ENCODE measurements at regions not wholly inside any gene's neighbourhood (a gene's known extent, or its start where the extent isn't known, plus 50 kb on each side); places are given as distances from the start of the nearest gene placed in this dataset.
A peak's percentile ranks its signal among the peaks of the same experiment; 100 is the strongest.

GRCh38 chr4:100948911-100949310 is 398.4 kb downstream of the PPP3CA start:
- Histone ChIP-seq H3K9me3 (ENCODE audit: control insufficient read depth, insufficient read depth, low read length) (no peaks in the 10 kb centered on the region), H3K27me3 (ENCODE audit: control insufficient read depth, insufficient read depth, low read length) (no peaks in the 10 kb centered on the region), H3K4me1 (ENCODE audit: control insufficient read depth, insufficient read depth, low read length) (no peaks in the 10 kb centered on the region), H3K4me3 (ENCODE audit: low read depth, low read length) (no peak overlapping the region), H3K27ac (ENCODE audit: low read depth, low read length) (no peak overlapping the region), H3K36me3 (ENCODE audit: control insufficient read depth, insufficient read depth, low read length) (no peaks in the 10 kb centered on the region)
- no peak for DNase-seq (ENCODE audit: low read depth in 4 of 6, low spot score in 6 of 6)
- no CpG with 5 or more reads among the region's 4 CpGs for WGBS (ENCODE audit: insufficient coverage)

DNA sequence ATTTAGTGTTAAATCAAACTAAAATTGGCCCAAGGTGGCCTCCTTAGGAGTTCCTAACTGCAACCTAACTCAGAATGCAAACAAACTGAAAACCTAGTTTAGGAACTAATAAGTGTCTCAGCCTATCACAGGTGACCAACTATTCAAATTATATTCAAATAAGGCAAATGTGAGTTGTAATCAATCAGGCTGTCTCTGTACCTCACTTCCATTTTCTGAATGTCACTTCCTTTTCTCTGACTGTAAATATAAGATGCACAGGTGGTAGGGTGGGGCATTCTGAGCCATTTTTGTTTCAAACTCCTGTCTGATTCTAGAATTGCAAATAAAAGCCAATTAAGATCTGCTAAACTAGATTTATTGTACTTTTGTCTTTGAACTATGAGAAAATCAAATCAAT is 401.5 kb downstream of the PPP3CA start:
- no peaks in the 10 kb centered on the region for H3K36me3 ChIP-seq (ENCODE audit: control insufficient read depth, insufficient read depth, low read length)
- no peak for DNase-seq (ENCODE audit: low read depth in 4 of 6, low spot score in 6 of 6)
- H3K9me3 ChIP-seq (ENCODE audit: control insufficient read depth, insufficient read depth, low read length), result no peaks in the 10 kb centered on the region
- H3K27me3 ChIP-seq (ENCODE audit: control insufficient read depth, insufficient read depth, low read length), result no peaks in the 10 kb centered on the region
- no peak overlapping the region for H3K27ac ChIP-seq (ENCODE audit: low read depth, low read length)
- H3K4me1 ChIP-seq (ENCODE audit: control insufficient read depth, insufficient read depth, low read length), result no peaks in the 10 kb centered on the region
- no peak overlapping the region for H3K4me3 ChIP-seq (ENCODE audit: low read depth, low read length)

GRCh38 chr4:100938698-100939097 is 408.6 kb downstream of the PPP3CA start:
- WGBS (ENCODE audit: insufficient coverage), result 90% methylated on average over 2 of the region's 2 CpGs
- DNase-seq (ENCODE audit: low read depth in 4 of 6, low spot score in 6 of 6), result no peak

GRCh38 chr4:100936661-100937375 is 410.5 kb downstream of the PPP3CA start:
- no CpG with 5 or more reads among the region's 4 CpGs for WGBS (ENCODE audit: insufficient coverage)
- peak in 2 of 6 donors; percentile 38 to 42 for DNase-seq (ENCODE audit: low read depth in 4 of 6, low spot score in 6 of 6)
- H3K36me3 ChIP-seq (ENCODE audit: control insufficient read depth, insufficient read depth, low read length), result no peaks in the 10 kb centered on the region
- H3K4me3 ChIP-seq (ENCODE audit: low read depth, low read length), result no peak overlapping the region
- no peaks in the 10 kb centered on the region for H3K9me3 ChIP-seq (ENCODE audit: control insufficient read depth, insufficient read depth, low read length)
- no peaks in the 10 kb centered on the region for H3K4me1 ChIP-seq (ENCODE audit: control insufficient read depth, insufficient read depth, low read length)
- H3K27ac ChIP-seq (ENCODE audit: low read depth, low read length), result no peak overlapping the region
- no peaks in the 10 kb centered on the region for H3K27me3 ChIP-seq (ENCODE audit: control insufficient read depth, insufficient read depth, low read length)

More at GRCh38 chr4:100938698-100939097, 408.6 kb downstream of the PPP3CA start:
- H3K27me3 ChIP-seq (ENCODE audit: control insufficient read depth, insufficient read depth, low read length), result no peaks in the 10 kb centered on the region
- H3K9me3 ChIP-seq (ENCODE audit: control insufficient read depth, insufficient read depth, low read length), result no peaks in the 10 kb centered on the region
- H3K36me3 ChIP-seq (ENCODE audit: control insufficient read depth, insufficient read depth, low read length), result no peaks in the 10 kb centered on the region
- H3K4me3 ChIP-seq (ENCODE audit: low read depth, low read length), result no peak overlapping the region
- H3K4me1 ChIP-seq (ENCODE audit: control insufficient read depth, insufficient read depth, low read length), result no peaks in the 10 kb centered on the region
- H3K27ac ChIP-seq (ENCODE audit: low read depth, low read length), result no peak overlapping the region

- no CpG with 5 or more reads among the region's 1 CpG for WGBS (ENCODE audit: insufficient coverage)
- Histone ChIP-seq H3K27me3 (ENCODE audit: control insufficient read depth, insufficient read depth, low read length) (no peaks in the 10 kb centered on the region), H3K36me3 (ENCODE audit: control insufficient read depth, insufficient read depth, low read length) (no peaks in the 10 kb centered on the region), H3K27ac (ENCODE audit: low read depth, low read length) (no peak overlapping the region), H3K4me1 (ENCODE audit: control insufficient read depth, insufficient read depth, low read length) (no peaks in the 10 kb centered on the region), H3K4me3 (ENCODE audit: low read depth, low read length) (no peak overlapping the region), H3K9me3 (ENCODE audit: control insufficient read depth, insufficient read depth, low read length) (no peaks in the 10 kb centered on the region)
- DNase-seq (ENCODE audit: low read depth in 4 of 6, low spot score in 6 of 6), result no peak
These were observed 412.2 kb downstream of the PPP3CA start for GRCh38 chr4:100935090-100935489.

GRCh38 chr4:100933628-100934027 is 413.7 kb downstream of the PPP3CA start:
- Histone ChIP-seq H3K9me3 (ENCODE audit: control insufficient read depth, insufficient read depth, low read length) (no peaks in the 10 kb centered on the region), H3K27ac (ENCODE audit: low read depth, low read length) (no peak overlapping the region), H3K4me3 (ENCODE audit: low read depth, low read length) (no peak overlapping the region), H3K27me3 (ENCODE audit: control insufficient read depth, insufficient read depth, low read length) (no peaks in the 10 kb centered on the region), H3K4me1 (ENCODE audit: control insufficient read depth, insufficient read depth, low read length) (no peaks in the 10 kb centered on the region), H3K36me3 (ENCODE audit: control insufficient read depth, insufficient read depth, low read length) (no peaks in the 10 kb centered on the region)
- DNase-seq (ENCODE audit: low read depth in 4 of 6, low spot score in 6 of 6), result peak in 1 of 6 donors; percentile 35
- WGBS (ENCODE audit: insufficient coverage), result 78% methylated on average over 2 of the region's 4 CpGs

DNA sequence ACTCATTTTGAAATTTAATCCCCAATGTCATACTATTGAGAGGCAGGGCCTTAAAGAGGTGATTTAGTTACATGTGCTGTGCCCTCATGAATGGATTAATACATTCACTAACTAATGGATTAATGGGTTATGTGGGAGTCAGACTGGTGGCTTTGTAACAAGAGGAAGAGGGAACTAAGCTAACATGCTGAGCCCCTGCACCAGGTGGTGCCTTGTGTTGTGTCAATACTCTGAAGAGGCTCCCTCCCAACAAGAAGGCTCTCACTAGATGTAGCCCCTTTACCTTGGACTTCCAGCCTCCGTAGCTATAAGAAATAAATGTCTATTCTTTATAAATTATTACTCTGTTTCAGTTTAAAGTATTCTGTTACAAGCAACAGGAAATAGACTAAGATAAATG is 411.9 kb upstream of the EMCN start:
- no peaks in the 10 kb centered on the region for H3K9me3 ChIP-seq (ENCODE audit: control insufficient read depth, insufficient read depth, low read length)
- no peaks in the 10 kb centered on the region for H3K4me1 ChIP-seq (ENCODE audit: control insufficient read depth, insufficient read depth, low read length)
- H3K4me3 ChIP-seq (ENCODE audit: low read depth, low read length), result no peak overlapping the region
- no peak overlapping the region for H3K27ac ChIP-seq (ENCODE audit: low read depth, low read length)
- no peak for DNase-seq (ENCODE audit: low read depth in 4 of 6, low spot score in 6 of 6)
- H3K27me3 ChIP-seq (ENCODE audit: control insufficient read depth, insufficient read depth, low read length), result no peaks in the 10 kb centered on the region
- WGBS (ENCODE audit: insufficient coverage), result no CpG with 5 or more reads among the region's 1 CpG
- H3K36me3 ChIP-seq (ENCODE audit: control insufficient read depth, insufficient read depth, low read length), result no peaks in the 10 kb centered on the region

- DNase-seq (ENCODE audit: low read depth in 4 of 6, low spot score in 6 of 6), result peak in 2 of 6 donors; percentile 20 to 31
- no peak overlapping the region for H3K27ac ChIP-seq (ENCODE audit: low read depth, low read length)
- no peak overlapping the region for H3K4me3 ChIP-seq (ENCODE audit: low read depth, low read length)
- no peaks in the 10 kb centered on the region for H3K27me3 ChIP-seq (ENCODE audit: control insufficient read depth, insufficient read depth, low read length)
- H3K36me3 ChIP-seq (ENCODE audit: control insufficient read depth, insufficient read depth, low read length), result no peaks in the 10 kb centered on the region
- no peaks in the 10 kb centered on the region for H3K9me3 ChIP-seq (ENCODE audit: control insufficient read depth, insufficient read depth, low read length)
- WGBS (ENCODE audit: insufficient coverage), result 75% methylated on average over 1 of the region's 1 CpG
- H3K4me1 ChIP-seq (ENCODE audit: control insufficient read depth, insufficient read depth, low read length), result no peaks in the 10 kb centered on the region
These were observed 411.3 kb upstream of the EMCN start for GRCh38 chr4:100929135-100929534.

DNA sequence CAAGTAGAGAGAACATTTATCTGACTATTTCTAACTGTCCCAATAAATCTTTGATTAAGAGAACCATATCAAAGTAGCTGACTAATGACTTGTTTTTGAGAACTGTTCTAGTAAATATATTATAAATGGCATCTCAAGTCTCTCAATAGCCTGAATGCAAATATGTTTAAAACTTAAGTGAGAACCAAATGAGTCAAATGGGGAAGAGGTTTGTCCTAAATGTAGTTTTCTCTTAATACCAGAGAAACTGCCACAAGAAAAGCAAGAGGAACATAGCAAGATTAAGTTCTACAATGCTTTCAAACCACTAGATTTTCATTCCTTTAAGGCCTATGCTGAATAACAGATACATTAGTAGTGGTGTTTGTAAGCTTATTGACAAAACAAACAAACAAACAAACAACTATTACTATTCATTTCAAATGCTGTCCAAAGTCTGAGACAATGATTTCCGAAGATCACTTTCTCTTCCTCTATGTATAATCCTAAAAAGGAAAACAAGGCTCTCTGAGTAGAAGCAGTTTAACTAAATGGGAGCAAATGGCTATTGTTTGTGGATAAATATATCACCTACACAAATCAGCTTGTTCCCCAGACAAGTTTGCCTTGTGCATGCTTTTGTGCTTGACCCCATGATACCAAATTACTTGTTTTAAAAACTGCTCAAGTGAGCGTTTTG is 408.4 kb upstream of the EMCN start:
- Histone ChIP-seq H3K9me3 (ENCODE audit: control insufficient read depth, insufficient read depth, low read length) (peaks cover 2% of the 10 kb centered on the region), H3K4me3 (ENCODE audit: low read depth, low read length) (no peak overlapping the region), H3K4me1 (ENCODE audit: control insufficient read depth, insufficient read depth, low read length) (no peaks in the 10 kb centered on the region), H3K36me3 (ENCODE audit: control insufficient read depth, insufficient read depth, low read length) (no peaks in the 10 kb centered on the region), H3K27ac (ENCODE audit: low read depth, low read length) (no peak overlapping the region), H3K27me3 (ENCODE audit: control insufficient read depth, insufficient read depth, low read length) (no peaks in the 10 kb centered on the region)
- WGBS (ENCODE audit: insufficient coverage), result no CpG with 5 or more reads among the region's 2 CpGs
- DNase-seq (ENCODE audit: low read depth in 4 of 6, low spot score in 6 of 6), result peak in 1 of 6 donors; percentile 36

DNA sequence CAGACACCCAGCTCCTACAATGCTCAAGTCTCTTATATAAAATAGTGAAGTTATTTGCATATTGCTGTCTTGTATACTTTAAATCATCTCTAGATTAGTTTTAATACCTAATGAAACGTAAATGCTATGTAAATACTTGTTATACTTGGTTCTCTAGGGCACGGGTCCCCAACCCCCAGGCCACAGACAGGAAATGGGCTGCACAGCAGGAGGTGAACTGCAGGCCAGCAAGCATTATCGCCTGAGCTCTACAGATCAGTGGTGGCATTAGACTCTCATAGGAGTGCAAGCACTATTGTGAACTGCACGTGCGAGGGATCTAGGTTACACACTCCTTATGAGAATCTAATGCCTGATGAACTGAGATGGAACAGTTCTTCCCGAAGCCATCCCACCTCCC is 395.9 kb upstream of the EMCN start:
- Histone ChIP-seq H3K36me3 (ENCODE audit: control insufficient read depth, insufficient read depth, low read length) (no peaks in the 10 kb centered on the region), H3K9me3 (ENCODE audit: control insufficient read depth, insufficient read depth, low read length) (no peaks in the 10 kb centered on the region), H3K27me3 (ENCODE audit: control insufficient read depth, insufficient read depth, low read length) (no peaks in the 10 kb centered on the region), H3K4me1 (ENCODE audit: control insufficient read depth, insufficient read depth, low read length) (no peaks in the 10 kb centered on the region), H3K4me3 (ENCODE audit: low read depth, low read length) (no peak overlapping the region), H3K27ac (ENCODE audit: low read depth, low read length) (no peak overlapping the region)
- 52% methylated on average over 3 of the region's 6 CpGs for WGBS (ENCODE audit: insufficient coverage)
- DNase-seq (ENCODE audit: low read depth in 4 of 6, low spot score in 6 of 6), result no peak

Data from spinal cord (tissue), 9 donors.